ENCODE measurements at regions not wholly inside any gene's neighbourhood (a gene's known extent, or its start where the extent isn't known, plus 50 kb on each side); places are given as distances from the start of the nearest gene placed in this dataset.
"Not testable (repeated sequence)": the region's sequence is repeated elsewhere in the genome, so short reads cannot be mapped to it uniquely, and the experiment has no call there.

- Histone ChIP-seq H3K4me3 (replicated peaks in 1 of 3; ENCODE audit: insufficient read depth in 1 of 3, low read depth in 2 of 3, low read length in 3 of 3) (no peak overlapping the region), H3K4me2 (ENCODE audit: low read depth, low read length) (no peak overlapping the region), H3K27me3 (ENCODE audit: control insufficient read depth in 1 of 2, insufficient read depth in 2 of 2, low read length in 2 of 2) (no peaks in the 10 kb centered on the region), H3K4me1 (ENCODE audit: insufficient read depth, low read length) (no peaks in the 10 kb centered on the region), H3K79me2 (ENCODE audit: insufficient read depth, low read length) (no peaks in the 10 kb centered on the region), H3K9ac (ENCODE audit: insufficient read depth, low read depth, low read length) (no peak overlapping the region), H3K27ac (ENCODE audit: extremely low read length, insufficient read depth, low read length) (no peak overlapping the region), H3K9me3 (ENCODE audit: low read length) (no peaks in the 10 kb centered on the region), H4K20me1 (ENCODE audit: insufficient read depth, low read length) (no peaks in the 10 kb centered on the region), H2AFZ (ENCODE audit: low read length) (no peak overlapping the region), H3K36me3 (replicated peaks in 1 of 2; ENCODE audit: control insufficient read depth in 1 of 2, insufficient read depth in 2 of 2, low read length in 2 of 2) (no peaks in the 10 kb centered on the region)
- BruUV-seq (replicated peaks), result no TSS peak
- DNase-seq (ENCODE audit: low spot score), result no peak
- TF ChIP-seq ZNF75D (CRISPR knock-in tag; IDR thresholded peaks at IDR 0.05; ENCODE audit: borderline replicate concordance), result no peak
- TF ChIP-seq ZNF740 (CRISPR knock-in tag; IDR thresholded peaks at IDR 0.05), result no peak
- no peak for TF ChIP-seq ZNF414 (CRISPR knock-in tag; IDR thresholded peaks at IDR 0.05)
- TF ChIP-seq ZNF230 (CRISPR knock-in tag; IDR thresholded peaks at IDR 0.05), result no peak
- TF ChIP-seq SOX5 (CRISPR knock-in tag; IDR thresholded peaks at IDR 0.05; ENCODE audit: borderline replicate concordance), result no peak
- TF ChIP-seq MAF1 (CRISPR knock-in tag; IDR thresholded peaks at IDR 0.05; ENCODE audit: borderline replicate concordance), result no peak
- no peak for TF ChIP-seq ZNF292 (CRISPR knock-in tag; IDR thresholded peaks at IDR 0.05; ENCODE audit: borderline replicate concordance, low read depth)
- no peak for TF ChIP-seq GFI1 (CRISPR knock-in tag; IDR thresholded peaks at IDR 0.05; ENCODE audit: borderline replicate concordance)
- TF ChIP-seq JUN (CRISPR knock-in tag; IDR thresholded peaks at IDR 0.05), result no peak
- no peak for TF ChIP-seq CEBPB (IDR thresholded peaks at IDR 0.05; ENCODE audit: borderline replicate concordance, low read depth, low read length)
- no peak for TF ChIP-seq NONO (IDR thresholded peaks at IDR 0.05)
- no peak for TF ChIP-seq NONO (CRISPR knock-in tag; conservative IDR thresholded peaks at IDR 0.05)
- TF ChIP-seq MEIS1 (CRISPR knock-in tag; IDR thresholded peaks at IDR 0.05; ENCODE audit: borderline replicate concordance), result no peak
- no peak for TF ChIP-seq HNRNPH1 (optimal IDR thresholded peaks at IDR 0.05; ENCODE audit: low read depth, low read length)
- TF ChIP-seq ZNF615 (CRISPR knock-in tag; IDR thresholded peaks at IDR 0.05; ENCODE audit: borderline replicate concordance), result no peak
- TF ChIP-seq ARHGAP35 (CRISPR knock-in tag; IDR thresholded peaks at IDR 0.05; ENCODE audit: borderline replicate concordance), result no peak
- no peak for TF ChIP-seq JDP2 (CRISPR knock-in tag; IDR thresholded peaks at IDR 0.05; ENCODE audit: borderline replicate concordance)
- no peak for TF ChIP-seq NR2C2 (CRISPR knock-in tag; IDR thresholded peaks at IDR 0.05; ENCODE audit: borderline replicate concordance)
- TF ChIP-seq SATB2 (CRISPR knock-in tag; IDR thresholded peaks at IDR 0.05), result no peak
- no peak for TF ChIP-seq ZNF552 (CRISPR knock-in tag; IDR thresholded peaks at IDR 0.05; ENCODE audit: borderline replicate concordance)
- no peak for TF ChIP-seq KDM2A (CRISPR knock-in tag; IDR thresholded peaks at IDR 0.05; ENCODE audit: borderline replicate concordance, low read depth)
- ChIA-PET CTCF (ENCODE audit: low intra/inter-chr PET ratio, low total read pairs) (no interaction called here), POLR2A (no interaction called here)
- in situ Hi-C loops (cut with HindIII; ENCODE audit: extremely low pct_ligation_motif_present, low pct_unique_long_range_greater_than_20kb) (no loop called here), intact Hi-C loops (cut with micrococcal nuclease; ENCODE audit: unreplicated experiment) (no loop called here)
- no peak for FAIRE-seq
- no peak for ATAC-seq
- 0% methylated on average over 2 of the region's 2 CpGs for WGBS (ENCODE audit: low lambda C conversion rate)
Observed at GRCh38 chr1:199029855-199030254, 391.0 kb downstream of the PTPRC start.

GRCh38 chr1:199030541-199030940 lies 391.7 kb downstream of the PTPRC start:
- POLR2A ChIA-PET; H3K4me2 ChIP-seq (ENCODE audit: low read depth, low read length); H4K20me1 ChIP-seq (ENCODE audit: insufficient read depth, low read length); DNase-seq (ENCODE audit: low spot score); CTCF ChIA-PET (ENCODE audit: low intra/inter-chr PET ratio, low total read pairs); H2AFZ ChIP-seq (ENCODE audit: low read length); BruUV-seq (replicated peaks); H3K79me2 ChIP-seq (ENCODE audit: insufficient read depth, low read length); intact Hi-C loops (cut with micrococcal nuclease; ENCODE audit: unreplicated experiment); H3K9me3 ChIP-seq (ENCODE audit: low read length); H3K27me3 ChIP-seq (ENCODE audit: control insufficient read depth in 1 of 2, insufficient read depth in 2 of 2, low read length in 2 of 2); H3K4me1 ChIP-seq (ENCODE audit: insufficient read depth, low read length); FAIRE-seq; ATAC-seq; H3K4me3 ChIP-seq (replicated peaks in 1 of 3; ENCODE audit: insufficient read depth in 1 of 3, low read depth in 2 of 3, low read length in 3 of 3); H3K36me3 ChIP-seq (replicated peaks in 1 of 2; ENCODE audit: control insufficient read depth in 1 of 2, insufficient read depth in 2 of 2, low read length in 2 of 2); in situ Hi-C loops (cut with HindIII; ENCODE audit: extremely low pct_ligation_motif_present, low pct_unique_long_range_greater_than_20kb); H3K9ac ChIP-seq (ENCODE audit: insufficient read depth, low read depth, low read length); H3K27ac ChIP-seq (ENCODE audit: extremely low read length, insufficient read depth, low read length): not testable (repeated sequence)
- 22% methylated on average over 2 of the region's 2 CpGs for WGBS (ENCODE audit: low lambda C conversion rate)
